ENCODE measurements at regions not wholly inside any gene's neighbourhood (a gene's known extent, or its start where the extent isn't known, plus 50 kb on each side); places are given as distances from the start of the nearest gene placed in this dataset.

DNA sequence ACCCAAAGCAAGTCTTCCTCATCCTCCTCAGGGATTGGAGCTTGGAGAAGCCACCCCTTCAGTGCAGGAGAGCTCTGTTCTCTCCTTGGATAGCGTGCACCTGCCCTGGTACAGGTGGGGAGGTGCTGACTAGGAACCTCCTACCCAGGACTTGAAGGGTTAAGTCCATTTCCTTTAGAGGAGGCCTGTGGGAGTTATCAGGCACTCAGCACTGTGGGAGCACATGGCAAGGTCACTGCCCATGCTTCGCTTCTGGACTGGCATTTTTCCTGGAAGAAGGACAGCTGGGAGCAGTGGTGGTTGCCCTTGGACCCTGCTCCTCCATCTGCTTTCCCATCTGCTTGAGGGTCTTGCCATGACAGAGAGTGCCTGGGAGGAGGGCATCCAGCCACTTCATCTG, 142.8 kb downstream of the CXCL12 start:
- no peak for DNase-seq

DNA sequence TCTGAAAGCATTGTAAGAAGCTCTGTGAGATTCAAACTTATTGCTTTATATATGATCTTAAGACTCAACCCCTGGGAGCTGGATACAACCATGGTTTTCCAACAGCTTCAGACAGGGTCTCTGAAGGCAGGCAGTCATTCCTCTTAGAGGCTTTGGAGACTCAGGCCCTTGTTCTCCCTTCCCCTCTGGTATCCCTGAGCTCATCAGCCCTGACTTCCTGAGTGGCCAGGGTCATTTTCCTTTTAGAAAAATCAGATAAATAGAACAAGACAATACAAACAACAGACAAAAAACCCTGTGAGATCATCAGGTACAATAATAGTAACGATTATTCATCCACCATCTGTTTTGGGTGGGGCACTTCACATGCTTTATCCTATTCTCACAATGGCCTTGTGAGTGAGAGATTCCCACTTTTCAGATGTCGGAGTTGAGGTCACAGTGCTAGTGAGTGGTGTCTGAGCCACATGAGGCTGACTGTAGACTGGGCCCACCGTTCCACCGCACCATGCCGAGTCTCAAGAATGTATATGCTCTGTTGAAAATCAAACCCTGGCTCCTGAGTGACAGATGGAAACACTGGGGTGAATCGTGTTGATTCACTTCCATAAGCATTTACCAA, 144.2 kb downstream of the CXCL12 start:
- no peak for DNase-seq

DNA sequence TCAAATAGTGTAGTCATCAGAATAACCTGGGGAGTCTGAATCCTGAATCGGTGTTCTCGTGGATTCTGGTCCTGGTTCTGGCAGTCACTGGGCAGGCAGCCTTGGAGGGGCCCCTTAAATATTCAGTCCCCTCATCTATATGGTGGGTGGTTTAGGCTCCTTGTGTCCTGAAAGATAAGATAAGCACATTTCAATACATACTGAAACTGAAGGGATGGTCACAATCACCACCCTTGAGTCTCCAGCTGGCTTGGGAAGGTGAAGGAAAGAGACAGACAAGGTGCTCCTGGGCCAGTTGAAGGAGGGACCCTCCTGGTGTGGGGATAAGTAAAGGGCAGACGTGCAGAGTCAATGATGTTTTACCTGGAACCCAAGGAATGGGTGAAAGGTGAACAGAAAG, 146.7 kb downstream of the CXCL12 start:
- DNase-seq = no peak

DNA sequence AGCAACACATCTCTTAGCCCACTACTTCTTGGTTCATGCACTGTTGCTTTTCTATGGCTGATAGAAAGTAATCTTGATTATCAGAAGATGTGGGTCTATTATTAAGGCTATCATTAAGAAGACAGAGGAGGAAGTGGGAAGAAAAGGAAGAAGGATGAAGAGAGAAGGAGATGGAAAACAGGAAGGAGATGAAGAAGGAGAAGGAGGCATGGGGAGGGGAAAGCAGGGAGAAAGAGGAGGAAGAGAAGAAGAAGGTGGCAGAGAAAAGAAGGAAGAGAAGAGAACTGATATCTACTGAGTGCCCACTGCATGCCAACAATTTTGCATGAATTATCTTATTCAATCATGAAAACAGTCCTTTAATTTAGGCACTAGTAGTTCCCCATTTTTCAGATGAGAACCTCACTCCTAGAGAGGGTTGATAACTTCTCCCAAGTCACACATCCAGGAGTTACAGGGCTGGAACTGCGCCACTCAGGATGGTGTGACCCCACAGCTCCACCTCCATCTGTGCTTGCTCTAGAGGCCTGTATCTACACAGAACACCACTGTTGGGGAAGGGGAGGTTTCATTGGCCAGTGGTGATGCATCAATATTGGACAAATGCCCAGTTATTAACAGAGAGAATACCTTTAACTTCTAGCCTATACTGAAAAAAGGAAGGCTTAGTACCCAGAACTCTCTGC, 147.4 kb downstream of the CXCL12 start:
- DNase-seq = no peak

DNA sequence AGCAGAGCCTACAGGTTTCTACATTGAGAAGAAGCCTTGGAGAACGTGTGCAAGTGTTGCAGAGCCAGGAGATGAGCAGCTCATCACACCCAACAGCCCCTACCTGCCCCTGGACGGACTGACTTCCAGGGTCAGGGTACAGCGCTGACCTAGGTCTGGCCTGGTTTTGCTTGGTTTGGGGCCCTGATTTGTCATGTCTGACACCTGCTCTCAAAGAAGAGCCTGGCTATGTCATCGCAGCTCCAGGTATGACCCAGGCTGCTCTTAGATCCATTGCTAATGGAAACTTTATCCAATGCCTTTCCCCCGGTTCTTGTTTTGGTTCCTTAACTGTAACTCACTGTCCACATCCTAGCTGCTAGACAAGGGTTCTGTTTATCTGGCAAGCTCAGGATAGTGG, 149.5 kb downstream of the CXCL12 start:
- no peak for DNase-seq

DNA sequence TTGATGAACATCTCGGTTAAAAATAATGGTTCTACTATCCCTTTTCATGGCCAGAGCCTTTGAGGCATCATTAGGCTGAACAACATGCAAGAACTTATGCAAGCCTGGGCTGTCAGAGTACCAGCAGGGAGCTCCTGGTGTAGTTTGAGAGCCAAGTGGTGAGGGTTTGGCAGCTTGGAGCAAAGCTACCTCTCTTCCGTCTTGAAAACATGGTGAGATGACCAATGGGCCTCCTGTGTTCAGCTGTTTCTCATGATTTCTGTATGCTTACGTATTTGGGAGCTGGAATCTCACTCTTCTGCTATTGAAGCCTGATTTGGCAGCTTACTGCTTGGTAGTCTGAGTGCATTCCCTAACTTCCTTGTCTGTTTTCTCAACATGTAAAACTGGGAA, 150.4 kb downstream of the CXCL12 start:
- no peak for DNase-seq

DNA sequence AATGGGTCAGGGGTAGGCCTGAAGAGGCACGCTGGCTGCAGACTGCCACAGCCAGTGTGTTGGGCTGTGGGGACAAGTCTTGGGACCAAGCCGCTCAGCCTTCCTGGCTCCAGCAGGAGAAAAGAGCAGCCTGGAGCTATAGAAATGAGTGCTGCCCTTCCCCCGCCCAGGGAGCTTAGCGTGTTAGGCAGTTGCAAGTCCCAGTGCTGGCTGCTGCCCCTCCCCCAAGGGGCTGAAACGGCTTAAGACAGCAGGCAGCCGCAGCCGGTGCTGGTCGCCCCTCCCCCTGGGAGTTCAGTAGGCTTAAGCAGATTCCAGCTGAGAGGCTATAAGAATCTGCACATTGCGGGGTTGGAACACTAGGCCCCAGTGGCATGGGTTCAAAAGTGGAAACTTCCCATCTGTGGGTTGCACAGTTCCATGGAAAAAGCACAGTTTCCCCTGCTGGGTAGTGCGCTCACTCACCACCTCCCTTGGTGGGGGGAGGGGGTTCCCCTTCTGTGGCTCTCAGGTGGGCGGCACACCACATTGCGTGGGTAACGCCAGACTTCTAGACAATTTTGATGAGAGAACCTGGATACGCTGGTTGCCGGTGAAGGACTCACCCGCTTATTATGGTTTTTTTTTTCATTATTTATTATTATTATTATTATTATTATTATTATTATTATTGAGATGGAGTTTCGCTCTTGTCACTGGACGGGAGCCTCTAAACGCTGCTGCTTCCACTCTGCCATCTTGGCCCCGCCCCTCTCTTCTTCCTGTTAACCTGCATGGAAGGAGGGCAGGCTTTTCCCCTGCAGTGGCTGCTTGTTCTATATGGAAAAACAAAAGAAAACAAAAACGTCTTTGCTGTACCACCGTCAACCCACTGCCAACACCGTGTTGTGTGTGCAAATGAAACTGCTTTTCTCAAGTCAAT, 151.1 kb downstream of the CXCL12 start:
- DNase-seq = no peak

DNA sequence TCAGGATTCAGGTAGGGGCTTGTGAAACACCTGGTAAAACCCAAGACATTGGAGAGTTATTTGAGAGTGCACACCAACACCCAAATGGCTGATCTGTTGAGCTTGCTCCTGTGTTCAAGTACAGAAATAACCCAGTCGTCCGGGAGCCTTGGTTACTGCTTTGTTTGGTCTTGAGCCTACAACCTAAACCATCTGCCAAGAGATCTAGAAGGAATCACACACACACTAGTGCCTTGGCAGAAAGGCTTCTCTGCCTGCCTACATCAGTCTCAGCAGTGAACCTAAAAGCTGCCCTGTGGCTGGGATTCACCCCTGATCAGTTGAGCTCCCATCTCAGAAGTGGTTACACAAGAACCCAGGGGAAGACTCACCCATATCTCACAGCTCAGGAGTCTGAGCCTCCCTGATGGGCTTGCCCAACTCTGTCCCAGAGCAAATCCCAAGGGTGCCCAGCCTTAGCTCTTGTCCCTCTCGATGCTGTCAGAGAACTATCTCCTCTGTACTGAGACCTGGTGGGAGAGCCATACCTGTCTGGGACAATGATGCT, 167.6 kb downstream of the CXCL12 start:
- no peak for DNase-seq

DNA sequence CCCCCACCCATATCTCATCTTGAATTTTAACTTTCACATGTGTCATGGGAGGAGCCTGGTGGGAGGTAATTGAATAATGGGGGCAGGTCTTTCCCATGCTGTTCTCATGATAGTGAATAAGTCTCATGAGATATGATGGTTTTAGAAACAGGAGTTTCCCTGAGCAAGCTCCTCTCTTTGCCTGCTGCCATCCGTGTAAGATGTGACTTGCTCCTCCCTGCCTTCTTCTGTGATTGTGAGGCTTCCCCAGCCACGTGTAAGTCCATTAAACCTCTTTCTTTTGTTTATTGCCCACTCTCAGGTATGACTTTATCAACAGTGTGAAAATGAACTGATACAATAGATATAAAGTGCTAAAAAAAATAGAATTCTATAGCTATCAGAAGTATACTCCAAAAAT, 168.8 kb downstream of the CXCL12 start:
- no peak for DNase-seq

DNA sequence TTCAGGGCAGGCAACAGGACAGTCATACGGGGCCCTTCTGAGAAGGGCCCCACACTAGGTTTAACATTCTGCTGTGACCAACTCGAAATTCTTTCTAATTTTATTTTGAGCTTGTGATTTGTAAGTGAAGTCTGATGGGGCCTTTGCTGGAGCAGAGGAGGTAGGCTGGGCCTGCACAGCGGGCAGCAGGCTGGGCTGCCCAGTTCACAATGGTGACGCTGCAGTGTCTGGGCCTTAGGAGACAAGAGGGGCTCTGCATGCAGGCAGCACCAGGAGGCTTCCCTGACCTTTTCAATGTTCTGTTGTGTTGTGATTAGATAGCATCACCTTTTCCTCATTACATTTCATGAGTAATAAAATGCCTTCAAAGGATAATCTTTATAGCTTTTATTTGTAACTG, 175.1 kb downstream of the CXCL12 start:
- DNase-seq = no peak

DNA sequence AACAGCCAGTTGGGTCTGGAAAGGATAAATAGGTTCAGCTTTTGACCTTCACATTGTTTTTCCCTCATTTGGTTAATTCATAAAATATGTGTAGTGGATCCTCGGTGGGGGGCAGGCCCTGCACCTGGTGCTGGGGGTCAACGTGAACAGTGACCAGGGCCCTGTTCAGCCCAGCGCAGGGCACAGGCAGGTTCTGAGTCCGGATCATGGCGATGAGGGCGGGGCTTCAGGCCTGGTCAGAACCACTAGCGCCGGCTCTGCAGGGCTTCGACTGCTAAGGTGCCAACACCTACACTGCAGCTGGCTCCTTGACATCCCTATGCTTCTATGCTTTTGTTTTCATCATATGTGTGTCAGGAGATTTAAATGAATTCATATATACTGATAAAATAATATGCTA, 177.7 kb downstream of the CXCL12 start:
- no peak for DNase-seq

DNA sequence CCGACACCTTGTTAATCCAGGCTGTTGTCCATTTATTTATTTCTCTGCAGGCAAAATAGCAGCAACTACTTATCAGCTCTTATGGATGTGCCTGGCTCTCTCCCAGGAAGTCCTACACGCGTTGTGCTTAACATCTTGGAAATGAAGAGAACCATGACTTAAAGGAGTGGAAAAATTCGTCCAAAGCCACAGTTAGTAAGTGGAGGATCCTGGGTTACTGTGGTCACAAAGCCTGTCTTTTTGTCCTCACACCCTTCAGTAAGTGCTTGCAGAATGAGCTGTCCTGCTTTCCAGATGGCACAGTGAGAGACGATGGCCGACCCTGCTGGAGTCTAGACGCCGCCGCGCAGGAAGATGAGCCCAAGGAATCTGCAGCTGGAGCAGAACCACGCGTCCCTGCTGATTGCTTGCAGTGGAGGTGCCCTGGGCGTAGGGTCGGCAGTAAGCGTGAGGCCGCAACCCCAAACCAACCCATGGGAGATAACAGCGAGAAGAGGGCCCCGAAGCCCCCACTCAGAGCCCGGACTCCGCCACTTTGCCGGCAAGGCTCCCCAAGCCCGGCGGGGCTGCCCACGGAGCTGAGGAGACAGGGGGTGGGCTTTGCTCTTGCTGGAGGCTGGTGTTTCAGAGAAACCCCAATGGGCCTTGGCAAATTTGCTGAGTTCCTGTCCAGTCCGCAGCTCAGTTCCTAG, 178.6 kb downstream of the CXCL12 start:
- no peak for DNase-seq

DNA sequence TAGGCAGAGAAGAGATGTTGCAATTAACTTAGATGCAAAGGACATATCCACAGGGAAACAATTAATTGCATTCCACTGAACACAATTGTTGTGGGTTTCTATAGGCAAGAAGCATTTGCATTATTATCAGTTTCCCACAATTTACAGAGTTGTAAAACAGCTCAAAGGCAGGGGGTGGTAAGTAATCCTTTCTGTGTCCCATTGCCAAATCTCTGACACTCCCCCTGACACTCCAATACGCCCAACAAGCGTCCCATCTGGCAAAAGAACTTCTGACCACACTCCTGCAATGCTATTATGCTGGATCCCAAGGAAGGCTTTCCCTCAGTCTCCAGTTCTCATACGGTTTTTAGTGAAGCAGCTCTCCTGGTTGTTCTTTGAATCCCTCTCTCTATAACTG, 179.8 kb downstream of the CXCL12 start:
- DNase-seq = no peak

DNA sequence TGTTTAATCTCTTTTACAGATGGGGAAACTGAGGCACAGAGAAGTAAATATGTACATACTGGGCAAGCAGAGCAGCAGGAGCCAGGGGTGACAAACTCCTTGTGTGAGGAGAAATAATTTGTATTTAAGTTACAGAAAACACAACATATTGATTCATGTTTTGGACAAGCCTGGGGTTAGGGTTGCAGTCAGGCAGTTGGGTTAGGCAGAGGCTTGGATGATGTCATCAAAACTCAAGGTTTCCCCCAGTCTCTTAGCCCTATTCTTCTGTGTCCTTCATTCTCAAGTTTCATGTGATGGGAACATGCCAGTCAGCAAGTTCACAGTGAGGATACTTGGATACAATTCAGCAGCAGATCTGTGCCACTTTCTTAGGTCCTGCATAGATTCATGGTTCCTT, 181.4 kb downstream of the CXCL12 start:
- DNase-seq = no peak

DNA sequence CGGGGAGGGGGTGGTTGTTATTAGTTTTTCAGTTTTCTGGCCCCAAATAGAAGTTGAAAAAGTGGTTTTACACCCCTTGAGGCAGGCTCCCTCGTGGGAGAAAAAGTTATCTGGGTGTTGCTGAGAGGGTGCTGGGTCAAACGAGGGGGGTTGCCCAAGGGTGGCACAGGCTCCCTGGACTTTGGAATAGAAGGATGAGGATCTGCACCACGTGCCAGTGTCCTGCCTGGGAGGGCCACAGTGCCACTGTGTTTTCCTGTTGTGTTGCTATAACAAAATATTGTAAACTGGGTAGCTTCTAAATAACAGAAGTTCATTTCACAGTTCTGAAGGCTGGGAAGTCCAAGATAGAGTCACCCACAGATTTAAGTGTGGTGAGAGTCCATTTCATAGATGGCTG, 181.9 kb downstream of the CXCL12 start:
- DNase-seq = no peak

DNA sequence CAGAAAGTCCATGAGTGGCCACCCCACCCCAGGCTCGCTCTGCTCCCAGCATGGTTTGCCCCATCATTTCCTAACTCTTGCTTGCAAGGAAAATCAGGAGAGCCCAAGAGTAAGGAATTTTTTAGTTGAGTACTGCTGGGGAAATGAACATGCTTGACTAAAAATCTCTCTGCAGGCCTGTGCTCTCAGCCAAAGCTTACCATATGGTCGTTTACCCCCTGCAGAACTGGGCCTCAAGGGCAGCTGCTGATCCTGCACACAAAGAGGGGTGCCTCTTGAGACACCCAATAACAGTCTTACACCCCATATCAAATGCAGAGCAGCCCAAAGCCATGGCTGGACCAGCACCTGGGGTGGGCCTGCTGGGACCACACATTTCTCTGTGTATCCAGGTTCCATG, 183.2 kb downstream of the CXCL12 start:
- no peak for DNase-seq

DNA sequence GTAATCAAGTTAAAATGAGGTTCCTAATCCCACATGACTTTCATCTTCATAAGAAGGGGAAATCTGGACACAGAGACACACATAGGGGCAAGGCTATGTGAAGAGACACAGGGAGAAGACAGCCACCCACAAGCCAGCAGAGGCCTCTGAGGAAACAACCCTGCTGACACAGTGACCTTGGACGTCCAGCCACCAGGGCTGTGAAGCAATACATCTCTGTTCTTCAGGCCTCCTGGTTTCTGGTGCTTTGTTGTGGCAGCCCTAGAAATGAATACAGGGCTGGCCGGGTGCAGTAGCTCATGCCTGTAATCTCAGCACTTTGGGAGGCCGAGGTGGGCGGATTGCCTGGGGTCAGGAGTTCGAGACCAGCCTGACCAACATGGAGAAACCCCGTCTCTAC, 183.9 kb downstream of the CXCL12 start:
- DNase-seq = no peak

DNA sequence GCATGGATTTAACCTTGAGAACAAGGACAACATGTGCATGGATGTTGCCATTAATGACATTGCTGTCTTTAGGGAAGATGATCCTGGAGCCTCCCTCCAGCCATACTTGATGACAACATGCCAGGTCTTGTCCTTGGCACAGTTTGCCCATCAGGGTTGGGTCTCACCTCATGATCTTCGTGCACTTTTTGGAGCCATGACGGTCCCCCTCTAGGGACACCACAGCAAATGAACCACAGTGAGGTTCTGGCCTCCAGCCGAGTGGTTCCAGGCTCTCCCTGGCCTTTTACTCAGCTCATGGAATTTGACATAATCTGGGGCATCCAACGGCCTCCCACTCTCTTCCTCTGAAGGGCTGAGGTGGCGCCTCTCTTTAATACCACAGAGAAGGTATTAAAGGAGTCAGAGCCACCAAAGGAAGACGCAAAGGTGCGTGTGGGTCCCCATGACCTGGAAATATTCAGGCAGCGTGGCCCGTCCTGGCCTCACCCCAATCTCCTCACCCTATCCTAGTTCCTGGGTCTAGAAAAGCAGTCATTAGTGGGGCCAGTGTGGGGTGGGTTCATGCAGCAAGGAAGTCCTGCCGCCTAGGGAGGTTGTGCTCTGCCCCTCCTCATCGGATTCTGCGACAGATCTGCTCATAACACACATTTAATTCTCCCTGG, 184.8 kb downstream of the CXCL12 start:
- no peak for DNase-seq

DNA sequence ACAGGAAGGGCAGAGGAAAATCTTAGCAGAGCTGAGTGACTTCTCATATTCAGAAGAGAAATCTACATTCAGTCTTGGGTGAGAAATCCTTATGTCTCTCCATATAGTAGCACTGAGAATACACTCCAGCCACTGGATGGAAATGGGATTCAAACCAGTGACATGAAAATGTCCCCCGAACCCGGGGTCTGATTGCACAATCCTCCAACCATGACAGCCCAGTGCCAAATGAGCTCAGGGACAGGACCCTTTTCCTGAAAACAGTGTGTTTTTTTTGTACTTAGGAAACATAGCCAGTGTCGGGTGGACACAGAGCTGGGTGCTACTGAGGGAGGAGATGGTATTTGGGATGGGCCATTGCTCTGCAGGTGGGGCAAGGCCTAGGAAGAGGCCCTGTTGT, 185.6 kb downstream of the CXCL12 start:
- no peak for DNase-seq

DNA sequence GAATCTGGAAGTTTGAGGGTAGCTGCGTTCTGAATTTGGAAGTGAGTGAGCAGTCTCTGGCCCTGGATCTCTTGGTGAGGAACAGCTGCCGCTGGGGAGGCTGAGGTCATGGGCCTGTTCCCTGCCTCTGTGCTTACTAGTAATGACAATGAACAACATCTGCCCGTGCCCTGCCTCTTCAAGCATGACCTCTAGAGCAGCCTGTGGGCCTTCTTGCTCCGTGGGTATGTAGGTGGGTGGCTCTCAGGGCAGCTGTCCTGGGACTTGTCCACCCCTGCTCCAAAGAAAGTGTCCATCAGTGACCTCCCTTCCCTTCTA, 186.2 kb downstream of the CXCL12 start:
- DNase-seq = no peak

DNA sequence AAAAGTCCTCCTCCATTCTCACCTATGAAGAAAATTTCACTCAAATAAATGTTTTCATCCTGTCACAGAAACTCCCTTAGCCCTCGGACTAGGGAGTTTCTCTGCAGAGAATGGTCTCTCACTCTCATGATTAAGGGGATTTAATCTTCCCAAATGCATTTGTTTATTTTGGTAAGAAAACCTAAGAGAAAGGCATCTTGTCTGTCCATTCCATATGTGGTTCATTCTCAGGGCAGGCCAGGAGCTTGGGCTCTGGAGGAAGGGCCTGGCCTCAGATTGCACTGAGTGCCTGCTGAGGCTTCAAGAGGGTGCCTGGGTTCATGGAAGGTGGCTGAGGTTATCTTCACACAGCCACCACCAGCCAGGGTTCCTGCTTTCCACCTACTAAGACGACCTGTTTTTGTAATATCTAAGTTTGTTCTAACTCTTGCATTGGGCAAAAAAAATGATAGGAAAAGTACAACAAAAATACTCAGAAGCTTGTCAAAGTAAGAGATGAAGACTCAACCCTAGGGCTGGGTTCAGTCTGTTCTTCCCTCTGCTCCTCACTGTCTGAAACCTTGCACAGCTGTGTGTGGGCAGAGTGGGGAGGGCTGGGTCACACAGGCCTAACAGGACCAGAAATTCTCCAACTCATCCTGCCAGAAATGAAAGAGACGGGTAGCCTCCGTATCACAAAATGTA, 186.7 kb downstream of the CXCL12 start:
- no peak for DNase-seq

DNA sequence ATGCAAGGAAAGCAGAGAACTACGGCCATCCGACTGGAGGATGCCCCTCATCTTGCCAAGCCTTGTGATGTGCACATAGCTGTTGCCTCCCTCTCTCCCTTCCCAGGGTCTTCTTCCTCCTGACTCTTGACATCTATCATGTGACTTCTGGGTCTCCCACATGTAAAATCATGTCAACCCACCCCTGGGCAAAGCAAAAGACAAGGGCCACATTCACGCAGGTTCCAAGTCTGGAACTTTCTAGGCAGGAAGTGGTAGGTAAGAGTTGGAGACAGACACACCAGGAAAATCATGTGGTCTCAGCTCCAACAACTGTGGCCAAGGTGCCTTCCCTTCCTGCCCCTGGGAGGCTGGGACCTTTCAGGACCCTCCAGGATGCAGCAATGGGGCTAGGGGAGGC, 187.3 kb downstream of the CXCL12 start:
- no peak for DNase-seq
